IPS-18c (cell line): ENCODE measurements at regions not wholly inside any gene's neighbourhood (a gene's known extent, or its start where the extent isn't known, plus 50 kb on each side); places are given as distances from the start of the nearest gene placed in this dataset.

ENCODE experiments used
- H3K4me3 ChIP-seq: 2 replicates; pipeline ENCODE4 v1.7.0; 2013; ENCODE audit warnings: low read depth, mild to moderate bottlenecking, low read length, moderate library complexity; ENCODE audit not compliant: insufficient read depth
- H3K9me3 ChIP-seq: one replicate; pipeline ENCODE4 v1.6.1; 2013; ENCODE audit warnings: mild to moderate bottlenecking, low read length, moderate library complexity; ENCODE audit not compliant: control insufficient read depth, insufficient read depth

DNA sequence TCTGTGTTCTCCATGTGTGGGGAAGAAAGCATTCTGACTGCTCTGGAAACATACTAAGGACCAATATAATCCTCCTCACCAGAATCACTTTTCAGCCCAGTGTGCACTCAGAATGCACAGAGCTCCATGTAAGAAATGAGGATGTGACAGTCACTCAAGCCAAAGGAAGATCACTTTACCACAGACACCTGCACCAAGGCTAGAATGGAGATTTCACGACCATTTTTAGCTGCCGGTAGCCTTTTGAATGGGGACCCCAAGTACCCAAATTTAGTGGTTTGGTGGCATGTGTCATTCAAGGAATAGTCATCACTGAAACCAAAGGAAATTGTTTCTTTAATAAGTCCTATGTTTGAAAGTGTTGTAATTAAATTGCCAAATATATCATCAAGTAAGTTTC is 613.2 kb upstream of the ACVR2A start:
- no peak overlapping the region for H3K4me3 ChIP-seq
- no peaks in the 10 kb centered on the region for H3K9me3 ChIP-seq

DNA sequence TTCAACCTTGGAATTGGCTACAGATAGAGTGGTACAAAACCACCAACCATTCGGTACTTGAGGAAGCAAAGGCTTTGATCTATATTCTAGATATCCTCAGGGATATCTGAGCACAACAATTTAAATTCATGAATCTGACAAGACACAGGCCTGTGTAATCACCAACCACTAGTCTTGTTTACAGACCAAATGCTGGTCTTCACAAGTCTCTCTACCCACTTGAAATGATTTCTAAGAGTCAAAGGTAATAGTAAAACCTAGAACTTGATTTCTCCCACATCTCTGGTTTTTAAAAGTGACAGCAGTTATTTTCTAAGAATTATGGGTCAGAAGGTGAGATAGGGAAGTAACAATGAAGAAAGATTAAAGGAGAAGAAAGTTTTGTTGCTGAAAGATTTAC is 613.7 kb upstream of the ACVR2A start:
- no peaks in the 10 kb centered on the region for H3K9me3 ChIP-seq

DNA sequence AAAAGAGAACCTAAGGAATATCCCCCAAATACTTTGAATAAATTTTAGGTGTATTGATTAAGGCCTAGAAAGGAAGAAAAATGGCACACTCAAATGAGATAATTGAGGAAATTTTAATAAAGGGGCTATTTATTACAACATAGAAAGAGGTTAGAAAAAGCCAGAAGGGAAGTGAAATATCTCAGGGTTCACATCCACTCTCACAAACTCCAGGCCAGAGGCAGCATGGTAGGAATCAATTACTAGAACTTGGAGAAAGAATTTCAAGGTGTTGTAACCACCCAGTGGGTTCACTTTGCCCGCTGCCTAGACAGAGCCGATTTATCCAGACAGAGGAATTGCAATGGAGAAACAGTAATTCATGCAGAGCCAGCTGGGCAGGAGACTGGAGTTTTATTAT is 617.5 kb upstream of the ACVR2A start:
- Histone ChIP-seq H3K4me3 (no peak overlapping the region), H3K9me3 (no peaks in the 10 kb centered on the region)

More for the DNA sequence above, 613.7 kb upstream of the ACVR2A start:
- H3K4me3 ChIP-seq, result no peak overlapping the region

DNA sequence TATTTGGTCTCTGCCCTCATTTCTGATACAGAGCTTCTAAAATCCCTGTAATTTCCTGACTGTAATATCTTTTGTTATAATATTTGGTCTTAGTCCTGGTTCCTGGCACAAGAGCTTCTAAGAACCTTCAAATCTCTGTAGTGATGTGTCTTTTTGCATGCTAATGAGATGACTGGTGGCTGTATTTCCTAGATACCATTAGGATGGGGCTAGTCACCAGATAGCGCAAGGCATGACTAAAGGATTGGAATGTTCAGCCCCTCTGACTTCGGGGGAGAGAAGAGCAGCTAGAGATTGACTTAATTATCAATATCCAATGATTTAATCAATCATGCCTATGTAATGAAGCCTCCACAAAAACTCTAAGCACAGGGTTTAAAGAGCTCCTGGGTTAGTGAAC is 620.8 kb upstream of the ACVR2A start:
- no peaks in the 10 kb centered on the region for H3K9me3 ChIP-seq
- H3K4me3 ChIP-seq, result no peak overlapping the region

DNA sequence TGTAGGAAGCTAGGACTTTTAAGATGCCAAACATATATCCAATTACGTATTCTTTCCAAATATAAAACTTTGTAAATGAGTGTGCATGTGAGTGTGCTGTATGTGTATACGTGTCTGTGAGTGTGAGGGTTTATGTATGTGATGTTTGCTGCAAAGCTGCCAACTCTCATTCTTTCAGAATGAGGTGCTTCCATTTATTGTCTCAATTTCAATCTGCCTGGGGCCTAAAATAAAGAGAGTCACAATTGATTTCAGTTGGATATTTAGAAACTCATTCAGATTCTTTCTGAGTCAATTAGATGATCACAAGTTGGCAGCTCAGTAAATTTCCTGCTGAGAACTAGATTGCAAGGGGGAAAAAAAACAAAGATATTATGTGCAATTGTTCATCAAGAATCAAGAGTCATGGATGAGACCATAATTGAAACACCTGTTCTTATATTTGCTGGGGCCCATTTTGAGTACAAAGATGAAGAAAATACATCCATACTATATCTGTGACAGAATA is 621.2 kb upstream of the ACVR2A start:
- H3K4me3 ChIP-seq, result no peak overlapping the region
- H3K9me3 ChIP-seq, result no peaks in the 10 kb centered on the region

DNA sequence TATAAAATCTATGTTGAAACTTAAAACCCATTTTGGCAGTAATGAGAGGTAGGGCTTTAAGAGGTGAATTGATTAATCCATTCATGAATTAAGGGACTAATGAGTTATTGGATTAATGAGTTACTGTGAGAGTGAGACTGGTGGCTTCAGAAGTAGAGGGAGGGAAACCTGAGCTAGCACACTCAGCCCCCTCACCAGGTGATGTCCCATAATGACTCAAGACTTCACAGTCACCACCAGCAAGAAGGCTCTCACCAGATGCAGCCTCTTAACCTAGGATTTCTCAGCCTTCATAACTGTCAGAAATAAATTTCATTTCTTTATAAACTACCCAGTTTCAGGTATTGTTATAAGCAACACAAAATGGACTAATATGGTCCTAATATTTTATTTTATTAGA is 621.7 kb upstream of the ACVR2A start:
- Histone ChIP-seq H3K9me3 (no peaks in the 10 kb centered on the region), H3K4me3 (no peak overlapping the region)

DNA sequence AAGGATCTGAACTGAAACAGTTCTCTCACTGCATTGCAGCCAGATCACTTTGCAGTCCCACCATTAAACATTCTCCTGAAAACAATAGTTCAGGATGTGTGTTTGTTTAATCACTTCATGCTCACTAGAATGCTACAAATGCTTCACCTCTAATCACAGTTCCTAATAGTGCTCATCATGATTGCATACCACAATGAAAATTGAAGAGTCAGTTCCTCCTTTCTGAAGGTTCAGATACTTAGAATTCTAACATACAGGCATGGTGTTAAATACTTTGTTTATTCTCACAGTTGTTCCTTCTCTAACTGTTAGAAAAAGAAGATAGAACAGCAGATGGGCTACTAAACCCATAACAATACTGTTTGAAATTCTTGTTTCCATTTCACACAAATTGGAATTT is 622.3 kb upstream of the ACVR2A start:
- no peak overlapping the region for H3K4me3 ChIP-seq
- no peaks in the 10 kb centered on the region for H3K9me3 ChIP-seq

DNA sequence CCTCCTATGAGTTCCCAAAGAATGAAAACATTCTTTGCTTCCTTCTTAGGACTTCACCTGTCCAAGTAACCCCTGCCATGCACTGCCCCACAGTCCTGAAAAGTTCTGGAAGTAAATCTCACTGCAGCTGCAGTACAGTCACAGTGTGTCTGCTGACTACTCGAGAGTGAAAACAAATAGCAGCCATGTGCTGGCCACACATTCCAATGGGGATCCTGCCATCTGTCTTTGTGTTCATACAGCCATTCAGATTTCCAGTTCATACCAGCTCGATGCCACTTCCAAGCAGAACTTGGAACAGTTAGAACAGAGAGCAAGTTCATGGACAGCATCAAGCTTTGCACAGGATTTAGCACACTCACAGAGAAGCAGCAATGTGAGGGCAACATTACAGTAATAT is 629.9 kb upstream of the ACVR2A start:
- H3K9me3 ChIP-seq, result no peaks in the 10 kb centered on the region
- H3K4me3 ChIP-seq, result no peak overlapping the region

DNA sequence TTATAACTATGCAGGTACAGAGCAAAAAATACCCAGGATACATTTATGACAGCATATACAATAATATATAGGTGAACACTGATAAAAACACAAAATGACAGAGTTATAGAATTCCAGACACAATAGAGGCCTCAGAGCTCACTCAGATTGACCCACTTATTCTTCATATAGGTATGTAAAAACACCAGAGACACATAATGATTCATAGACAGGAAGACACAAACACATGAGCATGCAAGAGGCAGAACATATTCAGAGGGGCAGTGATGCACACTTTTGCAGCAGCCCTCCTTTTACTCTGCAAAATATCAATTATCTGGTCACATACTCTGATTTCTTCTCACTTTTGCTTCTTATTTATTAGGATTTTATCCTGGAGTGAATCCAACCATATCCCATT is 633.3 kb upstream of the ACVR2A start:
- Histone ChIP-seq H3K4me3 (no peak overlapping the region), H3K9me3 (no peaks in the 10 kb centered on the region)

DNA sequence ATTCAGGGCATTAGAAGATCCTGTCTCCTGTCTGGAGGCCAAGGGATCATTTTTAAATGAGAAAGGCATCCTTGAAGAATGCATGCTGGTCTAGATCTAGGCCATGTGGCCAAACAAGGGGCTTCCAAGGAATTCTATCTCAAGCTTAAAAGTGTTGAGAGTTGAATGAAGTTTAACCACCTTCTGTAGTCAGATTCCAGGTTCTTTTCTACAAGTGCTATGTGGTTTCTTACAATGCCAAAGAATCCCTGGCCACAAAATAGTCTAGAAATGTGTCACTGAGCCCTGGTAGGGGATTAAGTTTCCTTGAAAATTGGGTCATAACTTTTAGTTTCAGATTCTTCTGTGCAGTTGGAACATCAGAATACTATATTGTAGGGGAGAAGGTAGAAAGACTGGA is 640.7 kb upstream of the ACVR2A start:
- Histone ChIP-seq H3K4me3 (no peak overlapping the region), H3K9me3 (peaks cover 5% of the 10 kb centered on the region)

DNA sequence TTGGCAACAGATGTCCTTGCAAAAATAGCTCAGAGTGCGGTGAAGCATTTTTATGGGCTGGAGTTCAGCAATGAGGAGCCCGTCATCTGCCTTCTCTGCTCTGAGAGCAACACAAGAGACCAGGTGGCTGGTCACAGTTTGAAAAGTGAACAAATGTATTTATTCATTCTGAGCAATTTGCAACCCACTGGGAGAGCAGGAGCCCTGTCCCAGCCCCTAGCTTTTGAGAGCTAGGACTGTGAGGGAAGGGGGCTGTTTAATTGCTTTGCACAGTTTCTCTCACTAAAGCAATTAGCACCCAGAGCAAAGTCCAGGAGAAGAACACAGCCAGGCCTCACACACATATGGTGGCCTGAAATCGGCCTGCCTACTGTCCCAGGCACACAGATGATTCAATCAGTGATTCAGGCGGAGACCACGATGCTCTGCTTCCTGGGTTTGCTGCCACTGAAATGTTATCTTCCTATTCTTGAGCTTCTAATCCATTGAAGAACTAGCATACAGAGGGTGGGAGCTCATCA is 646.1 kb upstream of the ACVR2A start:
- Histone ChIP-seq H3K9me3 (no peaks in the 10 kb centered on the region), H3K4me3 (no peak overlapping the region)

DNA sequence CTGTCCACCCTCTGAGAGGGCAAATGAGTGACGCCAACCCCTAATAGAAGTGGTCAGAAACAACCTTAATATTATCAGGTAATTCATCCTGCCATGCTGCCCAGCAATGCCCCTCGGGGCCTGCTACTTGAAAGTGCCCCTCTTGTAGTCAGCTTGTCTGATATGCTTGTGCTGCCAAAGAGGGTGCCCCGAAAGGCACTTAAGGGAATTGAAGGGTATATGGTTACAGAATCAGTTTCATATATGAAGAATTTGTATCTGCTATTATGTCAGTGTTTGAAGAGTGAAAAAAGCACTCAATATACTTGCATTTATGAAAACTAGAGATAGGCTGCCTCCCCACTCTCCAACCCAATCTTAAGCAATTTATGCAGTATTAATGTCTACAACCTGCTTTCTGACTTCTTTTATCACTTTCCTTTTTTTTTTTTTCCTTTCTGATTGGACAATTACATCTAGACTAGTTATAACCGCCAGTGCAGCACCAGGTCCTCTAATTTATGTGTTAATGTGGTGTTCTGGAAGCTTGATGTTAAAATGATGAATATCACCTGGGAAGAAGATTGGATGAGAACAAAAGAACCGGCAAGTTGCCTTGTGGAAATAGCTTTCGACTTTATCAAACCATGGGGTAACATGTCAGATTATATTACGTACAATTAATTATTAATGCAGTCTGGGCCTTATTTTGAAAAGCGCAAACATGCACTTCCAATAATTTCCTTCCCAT is 646.9 kb upstream of the ACVR2A start:
- Histone ChIP-seq H3K9me3 (no peaks in the 10 kb centered on the region), H3K4me3 (no peak overlapping the region)

DNA sequence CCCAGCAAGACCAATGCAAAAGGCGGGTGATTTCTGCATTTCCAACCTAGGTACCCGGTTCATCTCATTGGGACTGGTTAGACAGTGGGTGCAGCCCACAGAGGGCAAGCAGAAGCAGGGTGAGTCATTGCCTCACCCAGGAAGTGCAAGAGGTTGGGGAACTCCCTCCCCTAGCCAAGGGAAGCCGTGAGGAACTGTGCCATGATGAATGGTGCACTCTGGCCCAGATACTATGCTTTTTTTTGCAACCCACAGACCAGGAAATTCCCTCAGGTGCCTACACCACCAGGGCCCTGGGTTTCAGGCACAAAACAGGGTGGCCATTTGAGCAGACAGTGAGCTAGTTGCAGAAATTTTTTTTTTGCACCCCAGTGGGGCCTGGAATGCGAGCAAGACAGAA is 662.6 kb upstream of the ACVR2A start:
- H3K4me3 ChIP-seq, result no peak overlapping the region

DNA sequence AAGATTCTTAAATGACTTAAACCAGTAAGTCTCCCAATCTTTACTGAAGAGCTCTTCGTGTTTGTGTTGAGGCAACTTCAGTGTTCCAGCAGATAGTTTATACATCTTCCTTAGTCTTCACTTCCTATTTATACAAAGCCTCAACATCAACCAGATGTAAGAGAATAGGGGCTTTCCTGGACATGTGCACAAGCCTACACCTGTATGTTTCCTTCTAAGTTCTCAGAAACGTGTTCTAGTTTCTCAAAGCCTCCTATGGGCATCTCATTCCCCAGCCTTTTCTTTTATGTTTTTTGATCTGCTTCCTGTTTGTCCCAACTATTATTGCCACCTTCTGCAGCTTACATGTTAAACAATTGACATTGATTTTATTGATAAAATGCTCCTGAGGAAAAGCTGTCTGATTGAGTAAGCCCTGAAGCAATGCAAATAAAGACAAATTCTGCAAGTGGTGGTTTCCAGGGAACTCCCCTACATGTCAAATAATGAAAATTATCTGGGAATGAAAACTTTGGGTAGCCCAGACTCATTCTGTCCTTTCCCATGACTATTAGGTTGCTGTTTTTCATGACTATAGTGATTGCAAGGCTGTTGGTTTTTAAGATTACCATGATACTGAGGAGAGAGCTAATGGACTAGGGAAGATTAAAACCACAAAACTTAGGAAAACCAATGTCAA is 663.3 kb upstream of the ACVR2A start:
- Histone ChIP-seq H3K9me3 (no peaks in the 10 kb centered on the region), H3K4me3 (no peak overlapping the region)

More for the DNA sequence above, 662.6 kb upstream of the ACVR2A start:
- H3K9me3 ChIP-seq, result no peaks in the 10 kb centered on the region

DNA sequence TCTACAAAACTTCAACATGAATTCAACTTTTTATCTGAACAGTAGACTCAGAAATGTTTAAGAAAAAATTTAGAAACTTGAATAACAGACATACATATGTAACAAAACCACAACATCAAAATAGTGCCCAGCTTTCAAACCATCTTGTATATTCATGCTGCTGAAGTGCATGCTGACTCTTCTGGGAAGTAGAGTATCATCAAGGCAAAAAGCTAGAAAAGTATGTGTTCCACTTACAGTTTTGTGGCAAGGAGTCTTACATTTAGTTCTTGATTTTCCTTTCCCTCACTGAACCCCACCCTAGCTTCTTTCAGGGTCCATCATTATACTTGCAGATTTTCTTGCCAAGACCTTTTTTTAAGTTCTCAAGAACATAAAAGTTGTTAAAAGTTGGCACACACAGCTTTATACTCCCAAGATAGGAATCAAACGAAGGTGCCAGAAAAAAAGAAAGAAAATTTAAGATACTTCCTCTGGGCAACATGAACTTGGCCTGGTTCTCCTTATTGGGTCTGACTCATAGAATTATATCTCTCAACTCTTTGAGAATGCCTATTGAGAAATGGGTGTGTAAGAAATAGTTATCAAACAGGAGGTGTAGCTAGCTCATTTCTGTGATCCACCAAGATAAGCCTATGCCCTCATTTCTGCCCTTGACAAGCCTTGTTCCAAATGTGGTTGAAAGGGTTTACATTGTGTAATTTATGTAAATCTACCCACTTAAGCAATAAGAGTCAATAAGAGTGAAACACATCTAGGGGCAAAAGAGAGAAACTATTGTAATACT is 667.6 kb upstream of the ACVR2A start:
- H3K9me3 ChIP-seq, result no peaks in the 10 kb centered on the region
- H3K4me3 ChIP-seq, result no peak overlapping the region

DNA sequence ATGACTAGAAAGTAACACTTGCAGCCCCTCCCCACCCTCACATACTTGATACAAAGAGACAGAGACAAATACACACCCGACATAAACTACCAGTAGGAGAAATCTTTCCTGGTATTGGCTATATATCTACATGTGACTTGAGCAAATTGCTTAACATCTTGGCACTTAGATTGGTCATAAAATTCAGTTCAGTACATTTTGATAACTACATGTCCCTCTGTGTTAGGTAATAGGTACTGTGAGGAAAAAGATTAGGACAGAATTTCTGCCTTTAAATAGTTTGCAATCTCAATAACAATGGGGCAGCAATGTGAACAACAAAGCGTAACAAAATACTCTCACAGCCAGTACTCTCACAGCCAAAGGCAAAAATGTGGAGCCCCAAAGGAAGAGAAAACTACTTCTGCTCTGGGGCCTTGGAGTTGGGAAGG is 670.0 kb upstream of the ACVR2A start:
- Histone ChIP-seq H3K9me3 (no peaks in the 10 kb centered on the region), H3K4me3 (no peak overlapping the region)

DNA sequence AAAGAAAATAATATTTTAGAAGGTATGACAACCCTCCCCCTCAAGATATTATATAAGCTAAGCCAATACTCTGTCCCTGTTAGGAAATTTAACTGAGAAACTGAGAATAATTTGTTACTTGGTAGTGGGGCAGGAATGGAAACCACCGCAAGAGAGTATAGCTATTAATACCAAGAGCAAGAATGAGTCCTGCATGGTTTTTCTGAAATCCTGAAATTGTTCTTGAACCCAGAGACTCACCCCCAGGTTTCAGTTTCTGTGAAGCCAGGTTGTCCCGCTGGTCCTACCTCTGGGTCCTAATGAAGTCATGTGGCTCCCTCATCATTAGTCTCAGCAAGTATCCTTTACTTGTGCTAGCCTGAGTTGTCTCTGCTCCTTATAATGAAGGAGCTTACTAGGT is 671.0 kb upstream of the ACVR2A start:
- H3K9me3 ChIP-seq, result no peaks in the 10 kb centered on the region
- no peak overlapping the region for H3K4me3 ChIP-seq

DNA sequence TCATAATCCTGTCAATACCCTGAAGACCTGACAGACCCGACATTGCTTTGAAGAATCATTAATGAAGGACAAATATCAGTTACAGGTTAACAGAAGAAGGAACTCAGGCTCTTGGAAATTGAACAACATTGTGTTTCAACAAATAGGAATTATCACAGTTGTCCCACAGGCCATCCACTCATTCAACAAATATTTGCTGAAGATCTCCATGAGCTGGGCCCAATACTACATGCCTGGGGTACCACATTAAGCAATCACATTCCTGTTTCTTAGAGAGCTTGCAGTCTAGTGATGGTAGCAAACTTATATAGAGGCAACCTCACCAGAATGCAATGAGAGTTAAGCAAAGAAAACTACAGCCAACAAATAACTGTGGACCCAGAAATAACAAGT is 671.6 kb upstream of the ACVR2A start:
- Histone ChIP-seq H3K4me3 (no peak overlapping the region), H3K9me3 (no peaks in the 10 kb centered on the region)
